ENCODE measurements at regions not wholly inside any gene's neighbourhood (a gene's known extent, or its start where the extent isn't known, plus 50 kb on each side); places are given as distances from the start of the nearest gene placed in this dataset.

DNA sequence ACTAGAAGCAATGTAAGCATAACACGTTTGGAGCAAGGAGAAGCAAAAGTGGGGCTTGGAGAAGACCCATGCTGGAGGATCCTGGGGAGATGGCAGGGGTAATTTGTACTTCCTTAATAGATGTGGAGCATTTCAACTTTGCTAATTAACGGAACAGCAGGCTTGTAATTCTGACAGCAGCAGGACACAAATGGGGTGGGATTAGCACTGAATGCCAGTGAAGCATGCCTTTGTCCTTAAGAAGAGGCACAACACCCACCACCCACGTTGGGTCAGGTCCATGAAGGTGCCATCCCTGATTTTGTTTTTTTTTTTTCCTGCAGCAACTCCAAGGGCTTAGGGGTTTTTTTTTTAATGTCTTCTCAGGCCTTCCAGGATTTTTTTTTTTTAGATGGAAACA, 231.9 kb upstream of the ROPN1 start:
- H3K4me1 ChIP-seq (ENCODE audit: insufficient read depth, insufficient read length): no peaks in the 10 kb centered on the region
- no peak for TF ChIP-seq YY1 (IDR thresholded peaks at IDR 0.05; ENCODE audit: insufficient read depth, insufficient read length)
- no peak for TF ChIP-seq SUZ12 (IDR thresholded peaks at IDR 0.05; ENCODE audit: extremely low read depth, insufficient read depth, insufficient read length)
- no peak for TF ChIP-seq ZNF274 (IDR thresholded peaks at IDR 0.05; ENCODE audit: low read depth, low read length)
- no peaks in the 10 kb centered on the region for H3K36me3 ChIP-seq (ENCODE audit: insufficient read depth, insufficient read length, low read length)
- peaks cover 9% of the 10 kb centered on the region for H3K9me3 ChIP-seq (ENCODE audit: insufficient read depth, low read length)
- no peaks in the 10 kb centered on the region for H3K27me3 ChIP-seq (ENCODE audit: insufficient read depth, insufficient read length)
- no peak for DNase-seq (ENCODE audit: low read depth, low spot score)
- no peak overlapping the region for H3K4me3 ChIP-seq (ENCODE audit: insufficient read length, low read depth)
- no peak overlapping the region for H3K9ac ChIP-seq (ENCODE audit: insufficient read length, low read depth)

GRCh38 chr3:124227150-124227630, 235.3 kb upstream of the ROPN1 start:
- Histone ChIP-seq H3K4me3 (ENCODE audit: insufficient read length, low read depth) (no peak overlapping the region), H3K9ac (ENCODE audit: insufficient read length, low read depth) (no peak overlapping the region), H3K36me3 (ENCODE audit: insufficient read depth, insufficient read length, low read length) (no peaks in the 10 kb centered on the region), H3K27me3 (ENCODE audit: insufficient read depth, insufficient read length) (no peaks in the 10 kb centered on the region), H3K9me3 (ENCODE audit: insufficient read depth, low read length) (peaks cover 12% of the 10 kb centered on the region), H3K4me1 (ENCODE audit: insufficient read depth, insufficient read length) (no peaks in the 10 kb centered on the region)
- no peak for TF ChIP-seq YY1 (IDR thresholded peaks at IDR 0.05; ENCODE audit: insufficient read depth, insufficient read length)
- TF ChIP-seq ZNF274 (IDR thresholded peaks at IDR 0.05; ENCODE audit: low read depth, low read length): no peak
- TF ChIP-seq SUZ12 (IDR thresholded peaks at IDR 0.05; ENCODE audit: extremely low read depth, insufficient read depth, insufficient read length): no peak
- no peak for DNase-seq (ENCODE audit: low read depth, low spot score)

- Histone ChIP-seq H3K4me1 (ENCODE audit: insufficient read depth, insufficient read length) (no peaks in the 10 kb centered on the region), H3K27me3 (ENCODE audit: insufficient read depth, insufficient read length) (no peaks in the 10 kb centered on the region), H3K9me3 (ENCODE audit: insufficient read depth, low read length) (peaks cover 12% of the 10 kb centered on the region), H3K9ac (ENCODE audit: insufficient read length, low read depth) (no peak overlapping the region), H3K36me3 (ENCODE audit: insufficient read depth, insufficient read length, low read length) (no peaks in the 10 kb centered on the region), H3K4me3 (ENCODE audit: insufficient read length, low read depth) (no peak overlapping the region)
- no peak for DNase-seq (ENCODE audit: low read depth, low spot score)
- TF ChIP-seq SUZ12 (IDR thresholded peaks at IDR 0.05; ENCODE audit: extremely low read depth, insufficient read depth, insufficient read length) (no peak), YY1 (IDR thresholded peaks at IDR 0.05; ENCODE audit: insufficient read depth, insufficient read length) (no peak)
These were observed 237.5 kb upstream of the ROPN1 start for GRCh38 chr3:124229420-124229819.

DNA sequence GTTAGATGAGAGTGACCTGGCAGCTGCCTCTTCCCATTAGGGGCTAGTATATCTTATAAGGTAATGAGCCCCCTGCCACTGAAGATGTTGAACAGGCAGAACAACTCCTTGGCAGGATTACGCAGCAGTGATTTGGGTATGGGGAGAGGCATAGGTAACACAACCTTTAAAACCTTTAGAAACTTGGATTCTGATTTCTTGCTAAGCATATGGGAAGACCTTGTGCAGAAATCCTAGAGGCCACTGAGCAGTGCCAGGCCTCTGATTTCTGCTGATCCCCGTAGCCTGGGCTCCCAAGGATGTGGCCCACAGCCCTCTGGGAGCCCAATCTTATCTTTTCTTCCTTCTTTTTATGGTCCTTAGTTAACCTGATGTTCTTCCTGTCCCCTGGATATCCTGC, 237.9 kb upstream of the ROPN1 start:
- H3K4me1 ChIP-seq (ENCODE audit: insufficient read depth, insufficient read length): no peaks in the 10 kb centered on the region
- H3K9me3 ChIP-seq (ENCODE audit: insufficient read depth, low read length): peaks cover 12% of the 10 kb centered on the region
- no peak for TF ChIP-seq ZNF274 (IDR thresholded peaks at IDR 0.05; ENCODE audit: low read depth, low read length)
- DNase-seq (ENCODE audit: low read depth, low spot score): no peak
- no peaks in the 10 kb centered on the region for H3K27me3 ChIP-seq (ENCODE audit: insufficient read depth, insufficient read length)
- H3K4me3 ChIP-seq (ENCODE audit: insufficient read length, low read depth): no peak overlapping the region
- H3K9ac ChIP-seq (ENCODE audit: insufficient read length, low read depth): no peak overlapping the region
- H3K36me3 ChIP-seq (ENCODE audit: insufficient read depth, insufficient read length, low read length): no peaks in the 10 kb centered on the region

DNA sequence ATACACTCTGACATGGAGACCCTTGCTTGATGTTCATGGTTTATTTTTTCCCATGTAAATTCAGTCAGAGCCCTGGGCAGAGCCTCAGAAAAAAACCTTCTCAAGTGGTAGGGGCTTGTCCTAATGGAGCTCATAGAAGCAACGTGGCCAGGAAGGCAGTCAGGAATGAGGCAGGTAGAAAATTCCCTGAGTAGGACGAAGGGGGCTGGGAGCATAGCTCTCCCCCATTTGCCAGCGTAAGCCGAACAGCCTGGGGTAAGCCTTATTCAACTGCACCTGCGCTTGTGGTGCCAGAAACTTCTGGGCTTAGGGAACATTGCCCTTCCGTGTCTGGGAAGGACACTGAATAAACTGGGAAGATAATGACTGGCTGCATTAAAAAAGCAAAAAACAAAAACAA, 238.5 kb upstream of the ROPN1 start:
- no peak overlapping the region for H3K4me3 ChIP-seq (ENCODE audit: insufficient read length, low read depth)
- no peak for DNase-seq (ENCODE audit: low read depth, low spot score)
- no peaks in the 10 kb centered on the region for H3K27me3 ChIP-seq (ENCODE audit: insufficient read depth, insufficient read length)
- peaks cover 12% of the 10 kb centered on the region for H3K9me3 ChIP-seq (ENCODE audit: insufficient read depth, low read length)
- H3K4me1 ChIP-seq (ENCODE audit: insufficient read depth, insufficient read length): no peaks in the 10 kb centered on the region
- TF ChIP-seq ZNF274 (IDR thresholded peaks at IDR 0.05; ENCODE audit: low read depth, low read length) (no peak), SUZ12 (IDR thresholded peaks at IDR 0.05; ENCODE audit: extremely low read depth, insufficient read depth, insufficient read length) (no peak), YY1 (IDR thresholded peaks at IDR 0.05; ENCODE audit: insufficient read depth, insufficient read length) (no peak)
- H3K36me3 ChIP-seq (ENCODE audit: insufficient read depth, insufficient read length, low read length): no peaks in the 10 kb centered on the region
- H3K9ac ChIP-seq (ENCODE audit: insufficient read length, low read depth): no peak overlapping the region

DNA sequence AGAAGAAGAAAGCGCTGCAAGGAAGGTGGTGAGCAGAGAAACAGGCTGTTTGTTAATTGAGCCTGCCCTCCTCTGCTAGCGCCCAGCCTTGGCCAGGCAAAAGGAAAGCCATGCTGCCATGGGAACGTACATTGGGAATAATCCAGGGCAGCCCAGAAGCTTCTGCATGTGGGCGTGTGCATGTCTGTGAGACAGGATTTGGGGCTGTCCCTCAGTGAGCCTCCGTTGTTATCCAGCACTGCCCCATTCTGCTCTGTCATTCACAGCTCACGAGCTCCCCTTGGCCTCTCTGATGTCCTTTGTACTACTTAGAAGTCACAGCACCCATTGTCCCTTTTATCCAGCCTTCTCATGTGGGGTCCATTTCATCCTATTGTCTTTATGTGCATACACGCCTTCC, 239.1 kb upstream of the ROPN1 start:
- no peak overlapping the region for H3K9ac ChIP-seq (ENCODE audit: insufficient read length, low read depth)
- H3K4me3 ChIP-seq (ENCODE audit: insufficient read length, low read depth): no peak overlapping the region
- no peaks in the 10 kb centered on the region for H3K36me3 ChIP-seq (ENCODE audit: insufficient read depth, insufficient read length, low read length)
- H3K4me1 ChIP-seq (ENCODE audit: insufficient read depth, insufficient read length): no peaks in the 10 kb centered on the region
- TF ChIP-seq ZNF274 (IDR thresholded peaks at IDR 0.05; ENCODE audit: low read depth, low read length): no peak
- TF ChIP-seq YY1 (IDR thresholded peaks at IDR 0.05; ENCODE audit: insufficient read depth, insufficient read length): no peak
- TF ChIP-seq SUZ12 (IDR thresholded peaks at IDR 0.05; ENCODE audit: extremely low read depth, insufficient read depth, insufficient read length): no peak
- peaks cover 12% of the 10 kb centered on the region for H3K9me3 ChIP-seq (ENCODE audit: insufficient read depth, low read length)
- H3K27me3 ChIP-seq (ENCODE audit: insufficient read depth, insufficient read length): no peaks in the 10 kb centered on the region
- DNase-seq (ENCODE audit: low read depth, low spot score): no peak

DNA sequence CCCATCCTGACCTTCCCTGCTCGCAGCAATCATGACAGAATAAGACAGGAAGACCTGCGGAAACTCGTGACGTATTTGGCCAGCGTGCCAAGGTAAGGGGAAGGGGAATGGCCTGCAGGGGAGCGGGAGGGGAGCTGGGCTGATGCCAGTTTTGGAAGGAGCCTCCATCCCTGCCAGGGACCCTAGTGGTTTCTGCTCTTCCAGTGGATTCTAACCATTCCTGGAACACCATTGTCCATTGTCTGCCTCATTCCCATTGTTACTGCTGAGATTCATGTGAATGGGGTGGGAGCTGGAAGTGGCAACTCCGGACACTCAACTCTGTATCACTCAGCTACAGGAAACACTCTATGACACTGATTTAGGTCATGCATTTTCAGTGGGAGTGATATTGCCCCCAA, 242.9 kb upstream of the ROPN1 start:
- Histone ChIP-seq H3K4me1 (ENCODE audit: insufficient read depth, insufficient read length) (no peaks in the 10 kb centered on the region), H3K4me3 (ENCODE audit: insufficient read length, low read depth) (no peak overlapping the region), H3K9ac (ENCODE audit: insufficient read length, low read depth) (no peak overlapping the region), H3K36me3 (ENCODE audit: insufficient read depth, insufficient read length, low read length) (no peaks in the 10 kb centered on the region), H3K27me3 (ENCODE audit: insufficient read depth, insufficient read length) (no peaks in the 10 kb centered on the region), H3K9me3 (ENCODE audit: insufficient read depth, low read length) (no peaks in the 10 kb centered on the region)
- no peak for DNase-seq (ENCODE audit: low read depth, low spot score)
- TF ChIP-seq YY1 (IDR thresholded peaks at IDR 0.05; ENCODE audit: insufficient read depth, insufficient read length) (no peak), SUZ12 (IDR thresholded peaks at IDR 0.05; ENCODE audit: extremely low read depth, insufficient read depth, insufficient read length) (no peak), ZNF274 (IDR thresholded peaks at IDR 0.05; ENCODE audit: low read depth, low read length) (no peak)

- no peaks in the 10 kb centered on the region for H3K36me3 ChIP-seq (ENCODE audit: insufficient read depth, insufficient read length, low read length)
- H3K9me3 ChIP-seq (ENCODE audit: insufficient read depth, low read length): no peaks in the 10 kb centered on the region
- no peak for TF ChIP-seq SUZ12 (IDR thresholded peaks at IDR 0.05; ENCODE audit: extremely low read depth, insufficient read depth, insufficient read length)
- TF ChIP-seq YY1 (IDR thresholded peaks at IDR 0.05; ENCODE audit: insufficient read depth, insufficient read length): no peak
- no peak for TF ChIP-seq ZNF274 (IDR thresholded peaks at IDR 0.05; ENCODE audit: low read depth, low read length)
- H3K9ac ChIP-seq (ENCODE audit: insufficient read length, low read depth): no peak overlapping the region
- no peak for DNase-seq (ENCODE audit: low read depth, low spot score)
- no peaks in the 10 kb centered on the region for H3K27me3 ChIP-seq (ENCODE audit: insufficient read depth, insufficient read length)
- H3K4me3 ChIP-seq (ENCODE audit: insufficient read length, low read depth): no peak overlapping the region
- no peaks in the 10 kb centered on the region for H3K4me1 ChIP-seq (ENCODE audit: insufficient read depth, insufficient read length)
These were observed 243.5 kb upstream of the ROPN1 start for GRCh38 chr3:124235446-124235845.
